ENCODE measurements at regions not wholly inside any gene's neighbourhood (a gene's known extent, or its start where the extent isn't known, plus 50 kb on each side); places are given as distances from the start of the nearest gene placed in this dataset.

- Histone ChIP-seq H3K9me3 (ENCODE audit: insufficient read depth, low read depth, low read length) (no peaks in the 10 kb centered on the region), H3K9ac (ENCODE audit: low read depth, low read length, poor library complexity, severe bottlenecking) (no peak overlapping the region), H3K4me1 (ENCODE audit: insufficient read depth, low read length, poor library complexity, severe bottlenecking) (no peaks in the 10 kb centered on the region), H3K36me3 (ENCODE audit: insufficient read depth, low read length) (no peaks in the 10 kb centered on the region), H3K79me2 (ENCODE audit: insufficient read depth, low read length) (no peaks in the 10 kb centered on the region), H2AFZ (ENCODE audit: low read length) (no peak overlapping the region), H3K4me2 (ENCODE audit: low read depth, low read length, poor library complexity, severe bottlenecking) (no peak overlapping the region), H3K4me3 (ENCODE audit: low read length, poor library complexity, severe bottlenecking) (no peak overlapping the region), H3K9me2 (replicated peaks; ENCODE audit: low read depth, low read length) (no peaks in the 10 kb centered on the region), H3K27me3 (ENCODE audit: insufficient read depth, low read length, poor library complexity, severe bottlenecking) (no peaks in the 10 kb centered on the region), H3F3A (ENCODE audit: low read depth) (no peaks in the 10 kb centered on the region), H4K20me1 (ENCODE audit: insufficient read depth, low read length, poor library complexity, severe bottlenecking) (no peaks in the 10 kb centered on the region)
- TF ChIP-seq CTCF (conservative IDR thresholded peaks at IDR 0.05; ENCODE audit: low read length) (no peak), EZH2phosphoT487 (IDR thresholded peaks at IDR 0.05; ENCODE audit: borderline replicate concordance) (no peak)
These were observed 58.8 kb upstream of the CRIM1 start for GRCh38 chr2:36296798-36297197.

- Histone ChIP-seq H3K4me3 (ENCODE audit: low read length, poor library complexity, severe bottlenecking) (no peak overlapping the region), H3K9ac (ENCODE audit: low read depth, low read length, poor library complexity, severe bottlenecking) (no peak overlapping the region), H4K20me1 (ENCODE audit: insufficient read depth, low read length, poor library complexity, severe bottlenecking) (no peaks in the 10 kb centered on the region), H3K9me2 (replicated peaks; ENCODE audit: low read depth, low read length) (no peaks in the 10 kb centered on the region), H3K9me3 (ENCODE audit: insufficient read depth, low read depth, low read length) (no peaks in the 10 kb centered on the region), H3K36me3 (ENCODE audit: insufficient read depth, low read length) (no peaks in the 10 kb centered on the region), H3K4me2 (ENCODE audit: low read depth, low read length, poor library complexity, severe bottlenecking) (no peak overlapping the region), H3K4me1 (ENCODE audit: insufficient read depth, low read length, poor library complexity, severe bottlenecking) (no peaks in the 10 kb centered on the region), H3K79me2 (ENCODE audit: insufficient read depth, low read length) (no peaks in the 10 kb centered on the region), H3F3A (ENCODE audit: low read depth) (no peaks in the 10 kb centered on the region), H2AFZ (ENCODE audit: low read length) (no peak overlapping the region), H3K27me3 (ENCODE audit: insufficient read depth, low read length, poor library complexity, severe bottlenecking) (no peaks in the 10 kb centered on the region)
- TF ChIP-seq EZH2phosphoT487 (IDR thresholded peaks at IDR 0.05; ENCODE audit: borderline replicate concordance) (no peak), CTCF (conservative IDR thresholded peaks at IDR 0.05; ENCODE audit: low read length) (no peak)
These were observed 61.3 kb upstream of the CRIM1 start for GRCh38 chr2:36294316-36294721.

GRCh38 chr2:36290306-36290856 is 65.2 kb upstream of the CRIM1 start:
- Histone ChIP-seq H3K9ac (ENCODE audit: low read depth, low read length, poor library complexity, severe bottlenecking) (no peak overlapping the region), H3F3A (ENCODE audit: low read depth) (no peaks in the 10 kb centered on the region), H2AFZ (ENCODE audit: low read length) (no peak overlapping the region), H3K4me1 (ENCODE audit: insufficient read depth, low read length, poor library complexity, severe bottlenecking) (no peaks in the 10 kb centered on the region), H3K79me2 (ENCODE audit: insufficient read depth, low read length) (no peaks in the 10 kb centered on the region), H3K36me3 (ENCODE audit: insufficient read depth, low read length) (no peaks in the 10 kb centered on the region), H3K9me2 (replicated peaks; ENCODE audit: low read depth, low read length) (no peaks in the 10 kb centered on the region), H4K20me1 (ENCODE audit: insufficient read depth, low read length, poor library complexity, severe bottlenecking) (no peaks in the 10 kb centered on the region), H3K4me2 (ENCODE audit: low read depth, low read length, poor library complexity, severe bottlenecking) (no peak overlapping the region), H3K27me3 (ENCODE audit: insufficient read depth, low read length, poor library complexity, severe bottlenecking) (no peaks in the 10 kb centered on the region), H3K9me3 (ENCODE audit: insufficient read depth, low read depth, low read length) (no peaks in the 10 kb centered on the region), H3K4me3 (ENCODE audit: low read length, poor library complexity, severe bottlenecking) (no peak overlapping the region)
- TF ChIP-seq EZH2phosphoT487 (IDR thresholded peaks at IDR 0.05; ENCODE audit: borderline replicate concordance) (no peak), CTCF (conservative IDR thresholded peaks at IDR 0.05; ENCODE audit: low read length) (no peak)
